ENCODE measurements at regions not wholly inside any gene's neighbourhood (a gene's known extent, or its start where the extent isn't known, plus 50 kb on each side); places are given as distances from the start of the nearest gene placed in this dataset.
"Not testable (repeated sequence)": the region's sequence is repeated elsewhere in the genome, so short reads cannot be mapped to it uniquely, and the experiment has no call there.

GRCh38 chr6:169861431-169862042, 110.1 kb downstream of the ERMARD start:
- DNase-seq (ENCODE audit: low read depth), result no peak

GRCh38 chr6:169859978-169860703, 108.7 kb downstream of the ERMARD start:
- DNase-seq (ENCODE audit: low read depth), result no peak

- no peak for DNase-seq (ENCODE audit: low read depth)
Measured at GRCh38 chr6:169859401-169859977, 108.1 kb downstream of the ERMARD start.

GRCh38 chr6:169858935-169859351, 107.5 kb downstream of the ERMARD start:
- DNase-seq (ENCODE audit: low read depth), result no peak

GRCh38 chr6:169858293-169858934, 107.0 kb downstream of the ERMARD start:
- no peak for DNase-seq (ENCODE audit: low read depth)

- DNase-seq (ENCODE audit: low read depth), result no peak
Measured at GRCh38 chr6:169857343-169858292, 106.2 kb downstream of the ERMARD start.

GRCh38 chr6:169856442-169857342, 105.3 kb downstream of the ERMARD start:
- not testable (repeated sequence) for DNase-seq (ENCODE audit: low read depth)

- no peak for DNase-seq (ENCODE audit: low read depth)
Measured at GRCh38 chr6:169854813-169855212, 103.4 kb downstream of the ERMARD start.

- no peak for DNase-seq (ENCODE audit: low read depth)
Measured at GRCh38 chr6:169854083-169854725, 102.8 kb downstream of the ERMARD start.

- DNase-seq (ENCODE audit: low read depth), result no peak
Measured at GRCh38 chr6:169853196-169854082, 102.0 kb downstream of the ERMARD start.

GRCh38 chr6:169852504-169853195, 101.2 kb downstream of the ERMARD start:
- no peak for DNase-seq (ENCODE audit: low read depth)

- no peak for DNase-seq (ENCODE audit: low read depth)
Measured at GRCh38 chr6:169851641-169852503, 100.5 kb downstream of the ERMARD start.

- no peak for DNase-seq (ENCODE audit: low read depth)
Measured at GRCh38 chr6:169850746-169851145, 99.3 kb downstream of the ERMARD start.

- DNase-seq (ENCODE audit: low read depth), result no peak
Measured at GRCh38 chr6:169850154-169850553, 98.7 kb downstream of the ERMARD start.

- DNase-seq (ENCODE audit: low read depth), result no peak
Measured at GRCh38 chr6:169849396-169849795, 98.0 kb downstream of the ERMARD start.

GRCh38 chr6:169848946-169849345, 97.5 kb downstream of the ERMARD start:
- no peak for DNase-seq (ENCODE audit: low read depth)

- DNase-seq (ENCODE audit: low read depth), result no peak
Measured at GRCh38 chr6:169847901-169848311, 96.5 kb downstream of the ERMARD start.

Measured in GM04504 (cell line).